IPS-18a (cell line): ENCODE measurements at regions not wholly inside any gene's neighbourhood (a gene's known extent, or its start where the extent isn't known, plus 50 kb on each side); places are given as distances from the start of the nearest gene placed in this dataset.

ENCODE experiments used
- H3K27ac ChIP-seq: one replicate; pipeline ENCODE4 v1.5.1; 2013; ENCODE audit warnings: low read length
- H3K27me3 ChIP-seq: one replicate; pipeline ENCODE4 v1.6.1; 2013; ENCODE audit warnings: mild to moderate bottlenecking, low read length; ENCODE audit not compliant: control insufficient read depth, insufficient read depth
- H3K36me3 ChIP-seq: one replicate; pipeline ENCODE4 v1.6.1; 2013; ENCODE audit warnings: low read depth, low read length; ENCODE audit not compliant: control insufficient read depth
- H3K4me1 ChIP-seq: one replicate; pipeline ENCODE4 v1.6.1; 2013; ENCODE audit warnings: low read depth, low read length; ENCODE audit not compliant: control insufficient read depth
- H3K4me3 ChIP-seq: one replicate; pipeline ENCODE4 v1.5.1; 2013; ENCODE audit warnings: low read length
- H3K9ac ChIP-seq: one replicate; pipeline ENCODE4 v1.6.1; 2013; ENCODE audit warnings: mild to moderate bottlenecking, low read length, moderate library complexity
- H3K9me3 ChIP-seq: one replicate; pipeline ENCODE4 v1.6.1; 2013; ENCODE audit warnings: low read depth, low read length; ENCODE audit not compliant: control insufficient read depth

GRCh38 chr7:92992483-92992882 is 125.3 kb downstream of the SAMD9 start:
- no peak overlapping the region for H3K4me3 ChIP-seq
- H3K9ac ChIP-seq = no peak overlapping the region
- no peak overlapping the region for H3K27ac ChIP-seq
- H3K9me3 ChIP-seq = no peaks in the 10 kb centered on the region
- no peaks in the 10 kb centered on the region for H3K36me3 ChIP-seq
- H3K4me1 ChIP-seq = peaks cover 10% of the 10 kb centered on the region
- no peaks in the 10 kb centered on the region for H3K27me3 ChIP-seq

GRCh38 chr7:92991190-92991589 is 126.6 kb downstream of the SAMD9 start:
- Histone ChIP-seq H3K36me3 (no peaks in the 10 kb centered on the region), H3K4me1 (peaks cover 10% of the 10 kb centered on the region), H3K9ac (no peak overlapping the region), H3K9me3 (no peaks in the 10 kb centered on the region), H3K27me3 (no peaks in the 10 kb centered on the region), H3K27ac (no peak overlapping the region), H3K4me3 (no peak overlapping the region)

GRCh38 chr7:92988941-92989545 is 128.7 kb downstream of the SAMD9 start:
- no peaks in the 10 kb centered on the region for H3K27me3 ChIP-seq
- no peaks in the 10 kb centered on the region for H3K9me3 ChIP-seq
- no peak overlapping the region for H3K4me3 ChIP-seq
- H3K36me3 ChIP-seq = no peaks in the 10 kb centered on the region
- H3K4me1 ChIP-seq = peaks cover 10% of the 10 kb centered on the region
- no peak overlapping the region for H3K27ac ChIP-seq
- H3K9ac ChIP-seq = no peak overlapping the region

- no peak overlapping the region for H3K27ac ChIP-seq
- no peaks in the 10 kb centered on the region for H3K27me3 ChIP-seq
- no peak overlapping the region for H3K4me3 ChIP-seq
- no peaks in the 10 kb centered on the region for H3K9me3 ChIP-seq
- H3K4me1 ChIP-seq = peaks cover 10% of the 10 kb centered on the region
- H3K36me3 ChIP-seq = no peaks in the 10 kb centered on the region
- H3K9ac ChIP-seq = no peak overlapping the region
Observed at GRCh38 chr7:92988051-92988450, 129.7 kb downstream of the SAMD9 start.

- Histone ChIP-seq H3K27ac (no peak overlapping the region), H3K9ac (no peak overlapping the region), H3K4me3 (no peak overlapping the region), H3K4me1 (peaks cover 6% of the 10 kb centered on the region), H3K9me3 (no peaks in the 10 kb centered on the region), H3K36me3 (no peaks in the 10 kb centered on the region), H3K27me3 (no peaks in the 10 kb centered on the region)
Observed at GRCh38 chr7:92987538-92987937, 130.2 kb downstream of the SAMD9 start.

GRCh38 chr7:92987095-92987494 is 130.7 kb downstream of the SAMD9 start:
- Histone ChIP-seq H3K9ac (no peak overlapping the region), H3K36me3 (no peaks in the 10 kb centered on the region), H3K27me3 (no peaks in the 10 kb centered on the region), H3K4me1 (peaks cover 3% of the 10 kb centered on the region), H3K9me3 (no peaks in the 10 kb centered on the region), H3K4me3 (no peak overlapping the region), H3K27ac (no peak overlapping the region)

GRCh38 chr7:92982928-92983327 is 134.9 kb downstream of the SAMD9 start:
- Histone ChIP-seq H3K4me3 (no peak overlapping the region), H3K36me3 (no peaks in the 10 kb centered on the region), H3K9ac (no peak overlapping the region), H3K27me3 (no peaks in the 10 kb centered on the region), H3K4me1 (no peaks in the 10 kb centered on the region), H3K9me3 (no peaks in the 10 kb centered on the region), H3K27ac (no peak overlapping the region)

- H3K27me3 ChIP-seq = no peaks in the 10 kb centered on the region
- no peaks in the 10 kb centered on the region for H3K36me3 ChIP-seq
- H3K27ac ChIP-seq = no peak overlapping the region
- H3K4me3 ChIP-seq = no peak overlapping the region
- H3K9me3 ChIP-seq = no peaks in the 10 kb centered on the region
- no peak overlapping the region for H3K9ac ChIP-seq
- H3K4me1 ChIP-seq = no peaks in the 10 kb centered on the region
Observed at GRCh38 chr7:92976931-92977330, 140.6 kb upstream of the CDK6 start.

- Histone ChIP-seq H3K4me3 (no peak overlapping the region), H3K9me3 (no peaks in the 10 kb centered on the region), H3K27me3 (no peaks in the 10 kb centered on the region), H3K9ac (no peak overlapping the region), H3K4me1 (no peaks in the 10 kb centered on the region), H3K27ac (no peak overlapping the region), H3K36me3 (no peaks in the 10 kb centered on the region)
Observed at GRCh38 chr7:92973974-92974373, 137.6 kb upstream of the CDK6 start.

- Histone ChIP-seq H3K9ac (no peak overlapping the region), H3K4me1 (no peaks in the 10 kb centered on the region), H3K27me3 (no peaks in the 10 kb centered on the region), H3K27ac (no peak overlapping the region), H3K9me3 (no peaks in the 10 kb centered on the region), H3K4me3 (no peak overlapping the region), H3K36me3 (no peaks in the 10 kb centered on the region)
Observed at GRCh38 chr7:92973293-92973731, 136.9 kb upstream of the CDK6 start.

GRCh38 chr7:92972441-92972840 is 136.1 kb upstream of the CDK6 start:
- Histone ChIP-seq H3K4me1 (no peaks in the 10 kb centered on the region), H3K9me3 (no peaks in the 10 kb centered on the region), H3K27ac (no peak overlapping the region), H3K4me3 (no peak overlapping the region), H3K9ac (no peak overlapping the region), H3K36me3 (no peaks in the 10 kb centered on the region), H3K27me3 (no peaks in the 10 kb centered on the region)

- no peaks in the 10 kb centered on the region for H3K27me3 ChIP-seq
- no peak overlapping the region for H3K9ac ChIP-seq
- H3K9me3 ChIP-seq = no peaks in the 10 kb centered on the region
- H3K4me1 ChIP-seq = no peaks in the 10 kb centered on the region
- no peak overlapping the region for H3K27ac ChIP-seq
- H3K4me3 ChIP-seq = no peak overlapping the region
- no peaks in the 10 kb centered on the region for H3K36me3 ChIP-seq
Observed at GRCh38 chr7:92969061-92969460, 132.7 kb upstream of the CDK6 start.
